Duodenal mucosa (tissue), 2 donors: ENCODE measurements at regions not wholly inside any gene's neighbourhood (a gene's known extent, or its start where the extent isn't known, plus 50 kb on each side); places are given as distances from the start of the nearest gene placed in this dataset.
"Not testable (repeated sequence)": the region's sequence is repeated elsewhere in the genome, so short reads cannot be mapped to it uniquely, and the experiment has no call there.

Source experiments
- H3K27ac ChIP-seq: one replicate; pipeline ENCODE4 v1.7.0; 2013; ENCODE audit warnings: low read depth, low read length
- H3K27me3 ChIP-seq, 2 donors: one replicate each; pipeline ENCODE4 v1.7.0; 2013; ENCODE audit warnings: low read length in 2 of 2, control low read depth in 1 of 2; ENCODE audit not compliant: insufficient read depth in 2 of 2, control insufficient read depth in 1 of 2
- H3K36me3 ChIP-seq, 2 donors: one replicate each; pipeline ENCODE4 v1.7.0; 2013; ENCODE audit warnings: low read length in 2 of 2, control low read depth in 1 of 2; ENCODE audit not compliant: insufficient read depth in 2 of 2, control insufficient read depth in 1 of 2
- H3K4me1 ChIP-seq, 2 donors: one replicate each; pipeline ENCODE4 v1.7.0; 2013; ENCODE audit warnings: low read length in 2 of 2, control low read depth in 1 of 2; ENCODE audit not compliant: insufficient read depth in 2 of 2, control insufficient read depth in 1 of 2
- H3K4me3 ChIP-seq, 2 donors: one replicate each; pipeline ENCODE4 v1.7.0; 2013; ENCODE audit warnings: low read length in 2 of 2, low read depth in 1 of 2
- H3K9ac ChIP-seq, 2 donors: one replicate each; pipeline ENCODE4 v1.7.0; 2013; ENCODE audit warnings: low read length in 2 of 2, low read depth in 1 of 2
- H3K9me3 ChIP-seq, 2 donors: one replicate each; pipeline ENCODE4 v1.7.0; 2013; ENCODE audit warnings: low read length in 2 of 2, control low read depth in 1 of 2; ENCODE audit not compliant: control insufficient read depth in 1 of 2

DNA sequence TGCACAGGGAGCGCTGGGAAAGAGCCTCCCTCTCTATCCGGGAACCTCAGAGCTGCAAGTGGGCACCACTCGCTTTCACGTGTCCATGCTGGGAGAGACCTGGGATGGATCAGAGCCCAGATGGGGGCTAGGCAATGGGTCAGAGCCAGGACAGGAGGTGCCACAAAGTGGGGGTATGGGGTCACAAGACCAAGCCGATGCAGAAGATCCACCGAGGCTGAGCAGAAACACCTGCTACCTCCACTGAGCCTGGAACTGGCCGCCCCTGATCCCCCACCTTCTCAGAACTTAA lies 180.9 kb upstream of the SFSWAP start:
- no peak overlapping the region for H3K4me3 ChIP-seq
- H3K36me3 ChIP-seq, result no peaks in the 10 kb centered on the region
- no peak overlapping the region for H3K27ac ChIP-seq
- H3K9ac ChIP-seq, result no peak overlapping the region
- no peaks in the 10 kb centered on the region for H3K9me3 ChIP-seq
- H3K4me1 ChIP-seq, result no peaks in the 10 kb centered on the region
- H3K27me3 ChIP-seq, result no peaks in the 10 kb centered on the region

DNA sequence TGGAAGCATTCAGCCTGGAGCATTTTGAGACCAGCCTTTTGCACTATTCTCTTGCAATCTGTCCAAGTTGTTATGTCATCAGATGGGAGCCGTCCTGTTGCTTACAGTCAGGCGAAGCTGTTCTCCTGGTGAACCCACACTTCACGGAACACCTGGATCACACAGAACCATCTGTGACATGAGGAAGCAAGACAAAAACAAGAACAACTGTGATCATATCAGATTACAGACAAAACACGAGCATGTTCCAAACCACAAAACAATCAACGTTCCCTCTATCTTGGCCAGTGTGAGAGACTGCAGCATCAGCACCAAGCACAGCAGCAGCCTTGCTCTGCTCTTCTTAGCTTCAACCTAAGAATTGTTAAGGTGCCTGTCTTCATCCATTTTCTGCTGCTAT lies 180.5 kb upstream of the SFSWAP start:
- H3K27ac ChIP-seq, result no peak overlapping the region
- no peaks in the 10 kb centered on the region for H3K36me3 ChIP-seq
- H3K9ac ChIP-seq, result no peak overlapping the region
- H3K27me3 ChIP-seq, result no peaks in the 10 kb centered on the region
- no peak overlapping the region for H3K4me3 ChIP-seq
- H3K9me3 ChIP-seq, result no peaks in the 10 kb centered on the region
- H3K4me1 ChIP-seq, result no peaks in the 10 kb centered on the region

DNA sequence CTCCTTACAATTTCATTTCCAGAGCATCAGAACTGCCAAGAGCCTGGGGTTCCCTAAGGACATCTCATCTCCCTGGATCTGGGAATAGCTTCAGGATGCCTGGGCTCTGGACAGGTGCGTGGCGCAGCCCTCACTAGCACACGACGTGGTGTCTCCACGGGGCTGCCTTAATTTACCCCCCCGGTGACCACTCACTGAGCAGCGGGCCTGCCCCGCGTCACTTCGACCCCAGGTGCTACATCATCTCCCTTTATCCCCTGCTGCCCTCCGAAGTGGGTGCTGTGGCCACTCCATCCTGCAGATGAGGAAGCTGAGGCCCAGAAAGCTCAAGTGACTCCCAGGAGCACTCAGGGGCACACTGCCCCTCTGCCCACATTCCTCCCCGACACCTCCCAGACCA lies 177.8 kb upstream of the SFSWAP start:
- no peaks in the 10 kb centered on the region for H3K9me3 ChIP-seq
- no peak overlapping the region for H3K9ac ChIP-seq
- no peak overlapping the region for H3K27ac ChIP-seq
- no peaks in the 10 kb centered on the region for H3K36me3 ChIP-seq
- H3K4me3 ChIP-seq, result no peak overlapping the region
- H3K27me3 ChIP-seq, result no peaks in the 10 kb centered on the region
- H3K4me1 ChIP-seq, result no peaks in the 10 kb centered on the region

DNA sequence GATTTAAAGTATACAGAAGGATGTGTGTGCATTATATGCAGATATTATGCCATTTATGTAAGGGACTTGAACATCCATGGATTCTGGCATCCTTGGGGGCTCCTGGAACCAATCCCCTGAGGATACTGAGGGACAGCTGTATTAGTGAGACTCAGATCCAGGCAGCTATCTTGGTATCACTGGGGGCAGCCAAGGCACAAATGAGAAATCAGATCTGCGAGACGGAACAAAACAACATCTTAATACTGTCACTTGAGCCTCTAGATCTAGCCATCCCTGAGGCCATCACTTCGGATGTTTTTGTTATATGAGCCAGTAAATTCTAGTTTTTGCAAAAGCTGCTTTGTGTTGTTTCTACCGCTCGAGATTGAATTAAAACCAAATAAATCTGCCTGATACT lies 175.1 kb upstream of the SFSWAP start:
- Histone ChIP-seq H3K36me3 (no peaks in the 10 kb centered on the region), H3K9ac (no peak overlapping the region), H3K4me1 (no peaks in the 10 kb centered on the region), H3K27me3 (no peaks in the 10 kb centered on the region), H3K9me3 (no peaks in the 10 kb centered on the region), H3K27ac (no peak overlapping the region), H3K4me3 (no peak overlapping the region)

DNA sequence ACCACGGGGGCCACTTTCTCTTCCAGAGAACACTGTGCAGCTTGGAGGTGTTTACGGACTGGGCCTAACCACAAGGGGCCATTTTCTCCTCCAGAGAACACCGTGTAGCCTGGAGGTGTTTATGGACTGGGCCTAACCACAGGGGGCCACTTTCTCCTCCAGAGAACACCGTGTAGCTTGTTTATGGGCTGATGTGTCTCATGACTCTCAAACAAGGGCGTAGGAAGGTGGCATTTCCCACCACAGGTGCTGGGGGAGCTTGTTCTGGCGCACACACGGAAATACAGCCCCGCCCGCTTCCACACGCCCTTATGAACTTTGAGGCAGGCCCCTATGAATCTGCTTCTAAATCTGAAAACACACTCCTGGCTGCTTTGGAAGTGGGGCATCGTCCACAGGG lies 174.6 kb upstream of the SFSWAP start:
- Histone ChIP-seq H3K27ac (no peak overlapping the region), H3K4me3 (no peak overlapping the region), H3K4me1 (no peaks in the 10 kb centered on the region), H3K9me3 (no peaks in the 10 kb centered on the region), H3K9ac (no peak overlapping the region), H3K36me3 (no peaks in the 10 kb centered on the region), H3K27me3 (no peaks in the 10 kb centered on the region)

DNA sequence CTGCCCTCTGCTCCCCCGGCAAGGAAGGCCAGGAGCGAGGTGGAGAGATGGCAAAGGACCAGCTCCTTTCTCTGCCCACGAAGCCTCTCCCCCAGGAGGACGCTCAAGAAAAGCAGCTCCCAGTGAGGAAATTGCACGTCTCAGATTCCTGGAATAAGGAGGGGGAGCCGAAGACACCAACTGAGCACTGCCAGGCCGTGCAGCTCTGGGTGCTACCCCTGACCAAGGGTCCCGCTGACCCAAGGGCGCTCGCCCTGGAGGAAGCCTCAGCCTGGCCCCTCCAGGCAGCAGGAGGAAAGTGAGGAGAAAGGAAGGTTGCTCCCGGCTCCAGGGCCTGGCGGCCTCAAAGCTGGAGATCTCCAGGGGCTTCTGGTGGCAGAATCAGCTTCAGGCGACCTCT lies 174.1 kb upstream of the SFSWAP start:
- no peaks in the 10 kb centered on the region for H3K27me3 ChIP-seq
- no peak overlapping the region for H3K27ac ChIP-seq
- H3K4me3 ChIP-seq, result no peak overlapping the region
- H3K9ac ChIP-seq, result no peak overlapping the region
- H3K4me1 ChIP-seq, result no peaks in the 10 kb centered on the region
- no peaks in the 10 kb centered on the region for H3K36me3 ChIP-seq
- no peaks in the 10 kb centered on the region for H3K9me3 ChIP-seq

DNA sequence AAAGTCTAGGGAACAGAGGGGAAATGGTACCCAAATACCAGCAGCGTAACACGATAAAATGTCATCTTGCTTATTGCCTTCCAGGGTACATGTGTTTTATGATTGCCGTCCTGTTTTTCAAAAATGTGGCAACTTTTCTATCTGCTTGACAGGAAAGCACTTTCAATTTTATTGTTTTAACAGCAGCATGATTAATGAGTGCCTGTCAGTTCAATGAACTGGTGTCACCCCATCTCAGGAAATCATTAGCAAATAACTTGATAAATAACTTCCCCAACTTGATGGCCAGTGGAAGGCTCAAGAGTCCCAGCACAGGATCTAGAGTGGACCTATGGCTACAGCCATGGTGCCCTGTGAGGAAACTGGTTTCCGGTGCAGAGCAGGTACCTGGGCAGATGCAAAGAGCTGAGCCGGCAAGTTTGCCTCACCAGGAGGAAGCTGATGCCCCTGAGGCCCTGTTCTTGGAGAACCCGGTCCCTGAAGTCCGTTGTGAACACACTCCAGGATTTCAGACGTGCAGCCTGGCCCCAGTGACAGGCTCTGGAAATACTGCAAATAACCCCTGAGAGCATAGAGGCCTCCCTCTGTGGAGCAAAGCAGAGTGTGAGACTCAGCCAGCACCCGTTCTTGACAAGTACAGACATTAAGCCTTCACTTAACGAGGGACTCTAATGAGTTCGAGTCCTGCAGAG lies 173.5 kb upstream of the SFSWAP start:
- no peaks in the 10 kb centered on the region for H3K27me3 ChIP-seq
- H3K36me3 ChIP-seq, result no peaks in the 10 kb centered on the region
- no peak overlapping the region for H3K4me3 ChIP-seq
- no peaks in the 10 kb centered on the region for H3K9me3 ChIP-seq
- no peak overlapping the region for H3K9ac ChIP-seq
- no peak overlapping the region for H3K27ac ChIP-seq
- H3K4me1 ChIP-seq, result no peaks in the 10 kb centered on the region

DNA sequence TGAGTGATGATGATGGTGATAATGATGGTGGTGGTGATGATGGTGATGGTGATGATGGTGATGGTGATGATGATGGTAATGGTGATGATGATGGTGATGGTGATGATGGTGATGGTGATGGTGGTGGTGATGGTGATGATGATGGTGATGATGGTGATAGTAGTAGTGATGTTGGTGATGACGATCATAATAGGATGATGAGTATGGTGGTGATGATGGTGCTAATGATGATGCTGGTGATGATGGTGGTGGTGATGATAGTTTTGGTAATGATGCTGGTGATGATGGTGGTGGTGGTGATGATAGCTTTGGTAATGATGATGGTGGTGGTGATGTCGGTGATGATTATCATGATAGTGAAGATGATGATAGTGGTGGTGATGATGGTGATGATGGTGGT lies 171.5 kb upstream of the SFSWAP start:
- no peaks in the 10 kb centered on the region for H3K36me3 ChIP-seq
- H3K4me3 ChIP-seq, result no peak overlapping the region
- no peak overlapping the region for H3K27ac ChIP-seq
- H3K4me1 ChIP-seq, result no peaks in the 10 kb centered on the region
- H3K9me3 ChIP-seq, result no peaks in the 10 kb centered on the region
- peaks cover 0 to 5% of the 10 kb centered on the region in 2 donors for H3K27me3 ChIP-seq
- H3K9ac ChIP-seq, result no peak overlapping the region

DNA sequence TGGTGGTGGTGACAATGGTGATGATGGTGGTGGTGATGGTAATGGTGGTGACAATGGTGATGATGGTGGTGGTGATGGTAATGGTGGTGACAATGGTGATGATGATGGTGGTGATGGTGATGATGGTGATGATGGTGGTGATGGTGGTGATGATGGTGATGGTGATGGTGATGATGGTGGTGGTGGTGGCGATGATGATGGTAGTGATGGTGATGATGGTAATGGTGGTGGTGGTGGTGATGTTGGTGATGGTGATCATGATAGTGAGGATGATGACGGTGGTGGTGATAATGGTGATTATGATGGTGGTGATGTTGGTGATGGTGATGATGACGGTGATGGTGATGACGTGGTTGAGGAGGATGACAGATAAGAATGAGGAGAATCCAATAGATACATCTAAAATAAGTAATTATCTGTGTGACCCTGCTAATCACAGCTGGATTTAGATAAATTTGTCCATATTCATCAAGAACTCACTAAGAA lies 170.7 kb upstream of the SFSWAP start:
- Histone ChIP-seq H3K4me3 (no peak overlapping the region), H3K27ac (no peak overlapping the region), H3K9ac (no peak overlapping the region), H3K9me3 (no peaks in the 10 kb centered on the region), H3K27me3 (peaks cover 0 to 5% of the 10 kb centered on the region in 2 donors), H3K4me1 (no peaks in the 10 kb centered on the region), H3K36me3 (no peaks in the 10 kb centered on the region)

DNA sequence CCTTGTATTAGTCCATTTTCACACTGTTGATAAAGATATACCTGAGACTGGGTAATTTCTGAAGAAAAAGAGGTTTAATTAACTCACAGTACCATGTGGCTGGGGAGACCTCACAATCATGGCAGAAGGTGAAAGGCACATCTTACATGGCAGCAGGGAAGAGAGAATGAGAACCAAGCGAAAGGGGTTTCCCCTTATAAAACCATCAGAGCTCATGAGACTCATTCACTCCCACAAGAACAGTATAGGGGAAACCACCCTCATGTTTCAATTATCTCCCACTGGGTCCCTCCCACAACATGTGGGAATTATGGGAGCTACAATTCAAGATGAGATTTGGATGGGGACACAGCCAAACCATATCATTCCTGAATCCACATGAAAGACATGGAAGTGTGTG lies 169.4 kb upstream of the SFSWAP start:
- not testable (repeated sequence) for H3K27me3 ChIP-seq, H3K36me3 ChIP-seq, H3K4me3 ChIP-seq, H3K27ac ChIP-seq, H3K4me1 ChIP-seq, H3K9me3 ChIP-seq, H3K9ac ChIP-seq

DNA sequence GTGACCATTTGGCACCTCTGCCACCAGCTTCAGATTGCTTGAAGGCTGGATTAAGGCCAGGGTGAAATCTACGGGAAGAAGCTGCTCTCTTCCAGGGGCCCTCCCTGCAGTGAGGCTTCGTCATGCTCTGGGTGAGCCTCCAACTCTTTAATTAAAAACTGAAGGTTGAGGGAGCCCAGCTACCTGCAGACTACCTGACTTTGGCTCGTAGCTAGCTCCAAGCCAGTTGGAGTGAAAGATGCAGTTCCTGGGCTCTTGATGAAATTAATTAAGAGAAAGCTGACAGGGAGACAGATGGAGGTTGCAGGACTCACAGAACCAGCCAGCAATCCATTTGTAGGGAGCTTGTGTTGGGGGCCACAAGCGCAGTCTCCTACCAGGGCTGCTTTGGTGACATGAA lies 168.5 kb upstream of the SFSWAP start:
- H3K4me3 ChIP-seq, result no peak overlapping the region
- H3K27me3 ChIP-seq, result peaks cover 0 to 5% of the 10 kb centered on the region in 2 donors
- H3K9ac ChIP-seq, result no peak overlapping the region
- no peaks in the 10 kb centered on the region for H3K36me3 ChIP-seq
- H3K27ac ChIP-seq, result no peak overlapping the region
- H3K9me3 ChIP-seq, result no peaks in the 10 kb centered on the region
- H3K4me1 ChIP-seq, result no peaks in the 10 kb centered on the region
